ENCODE measurements at regions not wholly inside any gene's neighbourhood (a gene's known extent, or its start where the extent isn't known, plus 50 kb on each side); places are given as distances from the start of the nearest gene placed in this dataset.

- TF ChIP-seq CTCF (IDR thresholded peaks at IDR 0.05) (no peak), EZH2 (IDR thresholded peaks at IDR 0.05) (no peak), EZH2phosphoT487 (IDR thresholded peaks at IDR 0.05) (no peak)
Measured at GRCh38 chr17:12296209-12296625, 275.5 kb downstream of the MAP2K4 start.

Measured in neural progenitor cell (in vitro differentiated cells).